CD4-positive, alpha-beta T cell treated with Interleukin-4 for 4 hours (primary cell): ENCODE measurements at regions not wholly inside any gene's neighbourhood (a gene's known extent, or its start where the extent isn't known, plus 50 kb on each side); places are given as distances from the start of the nearest gene placed in this dataset.

Experiments used
- DNase-seq: peaks from one replicate; pipeline ENCODE4 v3.0.0-alpha.2; 2020

- DNase-seq: no peak
These were observed 138.5 kb upstream of the QRFPR start for GRCh38 chr4:121519236-121519838.

GRCh38 chr4:121517241-121517640 lies 136.4 kb upstream of the QRFPR start:
- DNase-seq: no peak

- no peak for DNase-seq
These were observed 133.6 kb upstream of the QRFPR start for GRCh38 chr4:121514443-121514842.

- DNase-seq: no peak
These were observed 129.6 kb upstream of the QRFPR start for GRCh38 chr4:121510341-121510874.

GRCh38 chr4:121485190-121485804 lies 104.5 kb upstream of the QRFPR start:
- DNase-seq: no peak

GRCh38 chr4:121484633-121485032 lies 103.8 kb upstream of the QRFPR start:
- DNase-seq: peak; percentile 25

GRCh38 chr4:121479808-121480207 lies 99.0 kb upstream of the QRFPR start:
- DNase-seq: no peak

GRCh38 chr4:121477480-121477879 lies 96.7 kb upstream of the QRFPR start:
- no peak for DNase-seq

GRCh38 chr4:121477079-121477478 lies 96.3 kb upstream of the QRFPR start:
- no peak for DNase-seq

GRCh38 chr4:121472937-121473721 lies 92.3 kb upstream of the QRFPR start:
- no peak for DNase-seq

GRCh38 chr4:121464854-121465253 lies 84.0 kb upstream of the QRFPR start:
- DNase-seq: no peak

- DNase-seq: peak; percentile 56
These were observed 81.9 kb upstream of the QRFPR start for GRCh38 chr4:121462660-121463261.

- no peak for DNase-seq
These were observed 78.2 kb upstream of the QRFPR start for GRCh38 chr4:121459026-121459425.

- no peak for DNase-seq
These were observed 76.6 kb upstream of the QRFPR start for GRCh38 chr4:121457278-121457875.

GRCh38 chr4:121455285-121455684 lies 74.5 kb upstream of the QRFPR start:
- DNase-seq: no peak

- no peak for DNase-seq
These were observed 73.6 kb upstream of the QRFPR start for GRCh38 chr4:121454251-121454979.

GRCh38 chr4:121451310-121451709 lies 70.5 kb upstream of the QRFPR start:
- DNase-seq: no peak

- no peak for DNase-seq
These were observed 68.6 kb upstream of the QRFPR start for GRCh38 chr4:121449416-121449815.

GRCh38 chr4:121448231-121448630 lies 67.4 kb upstream of the QRFPR start:
- no peak for DNase-seq

GRCh38 chr4:121439669-121440068 lies 58.9 kb upstream of the QRFPR start:
- DNase-seq: no peak
